WERI-Rb-1 (cell line): ENCODE measurements at regions not wholly inside any gene's neighbourhood (a gene's known extent, or its start where the extent isn't known, plus 50 kb on each side); places are given as distances from the start of the nearest gene placed in this dataset.

ENCODE experiments used
- DNase-seq: peaks from one replicate; pipeline ENCODE4 v3.0.0-alpha.2; 2020
- H3K27ac ChIP-seq: fragments of 250-450 bp; sonication (Bioruptor Pico); 2 replicates; pipeline ENCODE4 v1.5.1; 2020; ENCODE audit warnings: mild to moderate bottlenecking, moderate library complexity
- H3K27me3 ChIP-seq: fragments of 250-450 bp; sonication (Bioruptor Pico); 2 replicates; pipeline ENCODE4 v1.5.1; 2021; ENCODE audit warnings: mild to moderate bottlenecking, low read depth, moderate library complexity; ENCODE audit not compliant: insufficient read depth, severe bottlenecking
- H3K36me3 ChIP-seq: fragments of 250-450 bp; sonication (Bioruptor Pico); 2 replicates; pipeline ENCODE4 v1.5.1; 2020; ENCODE audit warnings: mild to moderate bottlenecking, moderate library complexity
- H3K4me3 ChIP-seq: 2 replicates; pipeline ENCODE4 v1.5.1; 2011; ENCODE audit warnings: low read depth, mild to moderate bottlenecking, control low read depth, low read length
- H3K9me3 ChIP-seq: fragments of 250-450 bp; sonication (Bioruptor Pico); 2 replicates; pipeline ENCODE4 v1.5.1; 2021; ENCODE audit warnings: mild to moderate bottlenecking, moderate library complexity; ENCODE audit not compliant: severe bottlenecking
- CTCF ChIP-seq: IDR thresholded peaks from 2 replicates; pipeline ENCODE4 v1.5.1; 2011; ENCODE audit warnings: low read depth, mild to moderate bottlenecking, control low read depth, inconsistent platforms, low read length

GRCh38 chr2:12031866-12032265 is 285.4 kb downstream of the LPIN1 start:
- TF ChIP-seq CTCF, result no peak
- Histone ChIP-seq H3K27ac (no peak overlapping the region), H3K9me3 (no peaks in the 10 kb centered on the region), H3K36me3 (no peaks in the 10 kb centered on the region), H3K27me3 (no peaks in the 10 kb centered on the region), H3K4me3 (no peak overlapping the region)
- no peak for DNase-seq

GRCh38 chr2:12032398-12032797 is 286.0 kb downstream of the LPIN1 start:
- DNase-seq, result no peak
- TF ChIP-seq CTCF, result no peak
- H3K9me3 ChIP-seq, result no peaks in the 10 kb centered on the region
- no peak overlapping the region for H3K4me3 ChIP-seq
- H3K27me3 ChIP-seq, result no peaks in the 10 kb centered on the region
- H3K36me3 ChIP-seq, result no peaks in the 10 kb centered on the region
- H3K27ac ChIP-seq, result no peak overlapping the region

- H3K4me3 ChIP-seq, result no peak overlapping the region
- no peaks in the 10 kb centered on the region for H3K9me3 ChIP-seq
- H3K27ac ChIP-seq, result no peak overlapping the region
- no peak for DNase-seq
- H3K36me3 ChIP-seq, result no peaks in the 10 kb centered on the region
- H3K27me3 ChIP-seq, result no peaks in the 10 kb centered on the region
- no peak for TF ChIP-seq CTCF
These were observed 286.5 kb downstream of the LPIN1 start for GRCh38 chr2:12032975-12033374.

GRCh38 chr2:12033494-12033893 is 287.1 kb downstream of the LPIN1 start:
- no peaks in the 10 kb centered on the region for H3K27me3 ChIP-seq
- no peak overlapping the region for H3K27ac ChIP-seq
- no peak overlapping the region for H3K4me3 ChIP-seq
- DNase-seq, result no peak
- H3K36me3 ChIP-seq, result no peaks in the 10 kb centered on the region
- H3K9me3 ChIP-seq, result no peaks in the 10 kb centered on the region
- no peak for TF ChIP-seq CTCF

GRCh38 chr2:12034382-12034781 is 287.9 kb downstream of the LPIN1 start:
- TF ChIP-seq CTCF, result no peak
- no peaks in the 10 kb centered on the region for H3K27me3 ChIP-seq
- no peaks in the 10 kb centered on the region for H3K36me3 ChIP-seq
- H3K4me3 ChIP-seq, result no peak overlapping the region
- DNase-seq, result no peak
- H3K9me3 ChIP-seq, result no peaks in the 10 kb centered on the region
- H3K27ac ChIP-seq, result no peak overlapping the region

GRCh38 chr2:12035029-12035720 is 288.7 kb downstream of the LPIN1 start:
- no peak for TF ChIP-seq CTCF
- Histone ChIP-seq H3K27me3 (no peaks in the 10 kb centered on the region), H3K27ac (no peak overlapping the region)

More at GRCh38 chr2:12035029-12035720, 288.7 kb downstream of the LPIN1 start:
- H3K36me3 ChIP-seq, result no peaks in the 10 kb centered on the region
- H3K9me3 ChIP-seq, result no peaks in the 10 kb centered on the region
- DNase-seq, result no peak
- H3K4me3 ChIP-seq, result no peak overlapping the region
